Epithelial cell of proximal tubule (primary cell): ENCODE measurements at regions not wholly inside any gene's neighbourhood (a gene's known extent, or its start where the extent isn't known, plus 50 kb on each side); places are given as distances from the start of the nearest gene placed in this dataset.

Source experiments
- DNase-seq: peaks from one replicate; pipeline ENCODE4 v3.0.0-alpha.2; 2011; ENCODE audit warnings: low read depth
- H3K4me3 ChIP-seq: 2 replicates; pipeline ENCODE4 v1.5.1; 2011; ENCODE audit warnings: low read depth, mild to moderate bottlenecking, low read length
- TF ChIP-seq, protein P1 (sequence below): conservative IDR thresholded peaks from 2 replicates; pipeline ENCODE4 v1.5.1; 2012; ENCODE audit warnings: low read depth, mild to moderate bottlenecking, low read length

DNA sequence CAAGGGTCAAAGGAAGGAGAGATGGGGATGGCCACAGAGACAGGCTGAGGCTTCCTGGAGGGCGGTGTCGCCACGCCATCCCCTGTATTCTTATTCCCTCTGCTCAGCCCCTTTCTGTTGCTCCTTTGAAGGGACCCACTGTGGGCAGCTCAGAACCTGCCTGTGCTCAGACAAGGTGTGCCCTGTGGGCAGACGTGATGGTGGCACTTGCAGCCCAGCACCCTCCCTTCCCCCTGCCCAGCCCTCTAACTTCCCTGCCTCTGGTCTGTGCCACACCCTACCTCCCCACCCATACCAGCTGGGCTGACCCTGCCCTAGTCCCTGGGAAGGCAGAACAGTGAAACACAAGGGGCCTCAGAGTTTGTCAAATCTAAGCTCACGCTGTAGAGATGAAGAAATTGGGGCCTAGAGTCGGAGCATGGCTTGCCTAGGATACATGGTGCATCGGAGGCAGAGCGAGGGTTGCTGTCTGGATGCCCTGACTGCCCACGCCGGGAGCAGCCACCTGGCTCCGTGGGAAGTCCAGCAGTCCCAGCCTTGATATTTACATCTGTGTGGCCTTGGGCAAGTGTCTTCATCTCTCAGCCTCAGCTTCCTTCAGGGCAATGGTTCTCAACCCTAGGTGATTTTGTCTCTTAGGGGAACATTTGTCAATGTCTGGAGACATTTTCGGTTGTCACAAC is 68.6 kb upstream of the RUNX3 start:
- H3K4me3 ChIP-seq = no peak overlapping the region
- TF ChIP-seq, protein P1, sequence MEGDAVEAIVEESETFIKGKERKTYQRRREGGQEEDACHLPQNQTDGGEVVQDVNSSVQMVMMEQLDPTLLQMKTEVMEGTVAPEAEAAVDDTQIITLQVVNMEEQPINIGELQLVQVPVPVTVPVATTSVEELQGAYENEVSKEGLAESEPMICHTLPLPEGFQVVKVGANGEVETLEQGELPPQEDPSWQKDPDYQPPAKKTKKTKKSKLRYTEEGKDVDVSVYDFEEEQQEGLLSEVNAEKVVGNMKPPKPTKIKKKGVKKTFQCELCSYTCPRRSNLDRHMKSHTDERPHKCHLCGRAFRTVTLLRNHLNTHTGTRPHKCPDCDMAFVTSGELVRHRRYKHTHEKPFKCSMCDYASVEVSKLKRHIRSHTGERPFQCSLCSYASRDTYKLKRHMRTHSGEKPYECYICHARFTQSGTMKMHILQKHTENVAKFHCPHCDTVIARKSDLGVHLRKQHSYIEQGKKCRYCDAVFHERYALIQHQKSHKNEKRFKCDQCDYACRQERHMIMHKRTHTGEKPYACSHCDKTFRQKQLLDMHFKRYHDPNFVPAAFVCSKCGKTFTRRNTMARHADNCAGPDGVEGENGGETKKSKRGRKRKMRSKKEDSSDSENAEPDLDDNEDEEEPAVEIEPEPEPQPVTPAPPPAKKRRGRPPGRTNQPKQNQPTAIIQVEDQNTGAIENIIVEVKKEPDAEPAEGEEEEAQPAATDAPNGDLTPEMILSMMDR = no peak
- no peak for DNase-seq

DNA sequence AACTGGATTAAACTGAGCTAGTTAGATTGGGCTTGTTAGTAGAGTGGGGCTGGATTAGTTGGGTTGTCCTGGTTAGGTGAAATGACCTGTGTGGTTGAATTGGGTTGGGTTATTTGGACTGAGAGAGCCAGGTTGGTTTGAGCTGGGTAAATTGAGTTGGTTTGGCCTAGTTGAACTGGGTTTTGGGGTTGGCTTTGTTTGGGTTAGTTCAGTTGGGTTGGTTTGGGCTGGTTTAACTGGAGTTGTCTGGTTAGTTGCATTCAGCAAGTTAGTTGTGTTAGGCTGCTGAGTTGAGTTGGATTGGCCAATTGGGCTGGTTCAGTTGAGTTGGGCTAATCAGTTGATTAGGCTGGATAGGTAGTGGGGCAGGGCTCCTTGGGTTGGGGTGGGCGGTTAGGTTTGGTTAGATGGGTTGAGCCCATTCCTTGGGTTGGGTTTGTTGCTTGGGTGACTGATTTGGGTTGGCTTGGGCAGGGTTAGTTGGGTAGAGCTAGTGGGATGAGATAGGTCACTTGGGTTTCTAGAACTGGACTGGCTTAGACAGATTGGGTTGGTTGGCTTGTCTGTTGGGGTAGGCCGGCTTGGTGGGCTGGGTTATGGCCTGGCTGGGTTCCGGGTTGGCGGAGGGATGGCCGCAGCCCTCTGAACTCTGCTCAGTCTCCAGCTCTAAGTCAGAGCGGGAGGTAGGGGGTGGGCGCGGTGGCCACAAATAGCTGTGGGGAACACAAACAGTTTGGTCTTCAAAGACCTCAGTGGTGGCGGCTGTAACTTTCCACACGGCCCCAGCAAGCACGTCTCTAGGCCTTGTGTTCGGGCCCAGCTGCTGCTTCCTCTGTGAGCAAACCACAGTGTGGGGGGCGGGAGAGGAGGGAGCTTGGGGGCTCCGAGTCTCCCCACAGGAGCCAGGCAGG is 67.2 kb upstream of the RUNX3 start:
- no peak for DNase-seq
- TF ChIP-seq, protein P1 = no peak
- H3K4me3 ChIP-seq = no peak overlapping the region

DNA sequence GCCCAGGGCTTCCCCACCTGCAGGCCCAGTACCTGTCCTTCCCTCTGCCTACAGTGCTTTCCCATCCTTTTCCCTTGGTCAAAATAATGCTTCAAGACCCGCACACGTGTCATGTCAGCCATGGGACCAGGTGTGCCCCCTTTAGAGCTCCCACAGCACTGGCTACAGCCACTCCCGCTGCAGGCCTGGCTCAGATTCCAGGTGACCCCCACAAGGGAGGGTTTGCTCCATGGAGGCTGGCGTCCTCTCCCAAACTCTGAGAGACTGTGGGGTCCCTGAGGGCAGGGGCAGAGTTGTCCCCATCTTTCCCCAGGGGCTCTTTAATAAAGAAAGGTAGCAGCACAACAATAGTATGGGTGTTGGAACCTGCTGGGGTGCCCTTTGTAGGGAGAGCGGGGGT is 66.4 kb upstream of the RUNX3 start:
- TF ChIP-seq, protein P1 = no peak
- DNase-seq = no peak
- H3K4me3 ChIP-seq = no peak overlapping the region

DNA sequence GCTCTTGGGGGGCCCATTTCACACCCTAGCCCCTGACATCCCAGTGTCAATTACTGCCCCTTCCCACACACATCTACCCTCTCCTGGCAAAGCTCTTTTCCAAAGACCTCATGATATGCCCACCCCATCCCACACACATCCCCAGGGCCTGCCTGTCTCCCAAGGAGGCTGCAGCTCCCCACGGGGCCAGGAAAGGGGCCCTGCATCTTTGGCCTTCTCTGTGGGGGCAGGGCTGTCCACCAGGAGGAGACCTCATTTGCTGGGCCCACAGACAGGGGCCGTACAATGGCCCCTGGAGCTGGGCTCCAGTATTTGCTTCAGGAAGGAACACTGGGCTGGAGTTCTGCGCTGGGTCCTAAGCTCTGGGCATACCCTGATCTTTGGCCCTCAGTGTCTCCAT is 65.6 kb upstream of the RUNX3 start:
- TF ChIP-seq, protein P1 = no peak
- no peak for DNase-seq
- no peak overlapping the region for H3K4me3 ChIP-seq

DNA sequence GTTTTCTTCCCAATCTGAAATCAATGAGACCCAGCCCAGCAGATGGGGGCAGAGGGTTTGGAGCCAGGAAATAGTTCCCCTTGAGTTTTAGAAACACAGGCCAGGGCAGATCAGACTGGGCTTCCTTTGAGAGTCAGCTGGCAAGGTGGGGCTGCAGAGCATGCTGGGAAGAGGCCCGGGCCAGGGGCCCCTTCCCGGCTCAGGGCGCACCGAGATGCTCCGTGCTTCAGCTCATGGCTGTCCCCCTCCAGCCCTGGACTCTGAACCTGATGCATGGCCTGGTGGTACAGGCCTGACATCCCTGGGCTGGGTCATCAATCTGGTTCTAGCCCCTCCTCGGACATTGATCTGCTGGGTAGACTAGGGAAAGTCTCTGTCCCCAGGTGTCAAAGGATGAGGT is 65.1 kb upstream of the RUNX3 start:
- no peak overlapping the region for H3K4me3 ChIP-seq
- TF ChIP-seq, protein P1 = no peak
- DNase-seq = no peak

DNA sequence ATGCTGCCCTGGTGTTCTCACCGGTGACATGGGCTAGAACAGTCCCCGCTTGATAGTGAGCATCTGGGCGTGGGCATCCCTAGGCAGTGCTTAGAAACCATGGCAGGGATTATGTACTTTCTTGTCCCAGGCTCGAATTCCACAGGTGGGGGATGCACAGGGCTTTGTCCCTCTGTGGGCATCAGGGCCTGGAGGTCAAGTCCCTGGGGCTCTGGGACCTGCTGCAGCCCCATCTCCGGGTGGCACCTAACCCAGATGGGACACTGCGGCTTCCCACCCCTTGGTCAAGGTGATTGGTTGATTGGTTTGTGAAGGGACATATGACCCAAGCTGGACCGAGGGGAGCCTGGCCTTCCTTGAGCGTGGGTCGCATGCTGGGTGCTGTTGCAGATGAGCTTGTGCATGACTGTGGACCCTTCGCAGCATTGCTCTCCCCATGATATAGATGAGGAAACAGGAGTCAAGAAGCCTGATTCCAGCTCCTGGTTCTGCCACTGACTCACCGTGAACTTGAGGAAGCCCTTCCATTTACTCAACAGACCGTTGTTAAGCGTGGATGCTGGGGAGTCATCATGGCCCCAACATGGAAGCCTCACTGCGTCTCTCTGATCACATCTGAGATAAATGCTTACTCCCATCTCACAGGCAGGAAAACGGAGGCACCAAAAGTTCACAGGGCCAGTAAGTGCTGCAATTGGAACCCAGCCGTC is 64.0 kb upstream of the RUNX3 start:
- no peak overlapping the region for H3K4me3 ChIP-seq
- no peak for DNase-seq
- TF ChIP-seq, protein P1 = no peak
